Colonic mucosa (tissue), 4 donors: ENCODE measurements at regions not wholly inside any gene's neighbourhood (a gene's known extent, or its start where the extent isn't known, plus 50 kb on each side); places are given as distances from the start of the nearest gene placed in this dataset.

Experiments used
- DNase-seq: peaks from one replicate; pipeline ENCODE4 v3.0.0-alpha.2; 2020
- H3K27ac ChIP-seq: fragments of 200-600 bp; one replicate; pipeline ENCODE4 v1.8.0; 2021
- H3K27me3 ChIP-seq: fragments of 200-600 bp; one replicate; pipeline ENCODE4 v1.8.0; 2021
- H3K36me3 ChIP-seq: fragments of 200-600 bp; one replicate; pipeline ENCODE4 v1.8.0; 2021
- H3K4me1 ChIP-seq: fragments of 200-600 bp; one replicate; pipeline ENCODE4 v1.8.0; 2021; ENCODE audit warnings: mild to moderate bottlenecking
- H3K4me3 ChIP-seq: fragments of 200-600 bp; one replicate; pipeline ENCODE4 v1.8.0; 2021
- H3K9ac ChIP-seq, 2 donors: one replicate each; pipeline ENCODE4 v1.7.0; 2013; ENCODE audit warnings: control low read depth in 2 of 2, low read depth in 2 of 2, low read length in 2 of 2
- H3K9me3 ChIP-seq: fragments of 200-600 bp; one replicate; pipeline ENCODE4 v1.8.0; 2021
- CTCF ChIP-seq: fragments of 200-600 bp; IDR thresholded peaks from one replicate; pipeline ENCODE4 v1.8.0; 2022; ENCODE audit warnings: antibody characterized with exemption, mild to moderate bottlenecking
- intact Hi-C: fragments of 100-400 bp; cut with DNase I; formaldehyde crosslinking; loops from one replicate; pipeline ENCODE4 v1.14.1; 2022
- donor health status: healthy.
- donor health status: DM: no; HTN: no; CAD: no.
- donor health status: DM: no; HTN: no; CAD: no.

GRCh38 chr18:39019989-39020388, 1454.4 kb upstream of the CELF4 start:
- no peak overlapping the region for H3K27ac ChIP-seq
- no peak overlapping the region for H3K9ac ChIP-seq
- TF ChIP-seq CTCF, result no peak
- H3K27me3 ChIP-seq, result no peaks in the 10 kb centered on the region
- intact Hi-C loops, result no loop called here
- H3K4me1 ChIP-seq, result no peaks in the 10 kb centered on the region
- no peaks in the 10 kb centered on the region for H3K9me3 ChIP-seq
- no peak overlapping the region for H3K4me3 ChIP-seq
- H3K36me3 ChIP-seq, result no peaks in the 10 kb centered on the region
- DNase-seq, result no peak

- Histone ChIP-seq H3K9me3 (no peaks in the 10 kb centered on the region), H3K36me3 (no peaks in the 10 kb centered on the region), H3K4me1 (no peaks in the 10 kb centered on the region), H3K9ac (no peak overlapping the region), H3K27me3 (no peaks in the 10 kb centered on the region), H3K4me3 (no peak overlapping the region), H3K27ac (no peak overlapping the region)
- TF ChIP-seq CTCF, result no peak
- intact Hi-C loops, result no loop called here
- no peak for DNase-seq
These were observed 1441.7 kb upstream of the CELF4 start for GRCh38 chr18:39007031-39007902.

- Histone ChIP-seq H3K27me3 (no peaks in the 10 kb centered on the region), H3K9me3 (no peaks in the 10 kb centered on the region), H3K27ac (no peak overlapping the region), H3K4me1 (no peaks in the 10 kb centered on the region), H3K36me3 (no peaks in the 10 kb centered on the region), H3K4me3 (no peak overlapping the region), H3K9ac (no peak overlapping the region)
- DNase-seq, result no peak
- intact Hi-C loops, result no loop called here
- TF ChIP-seq CTCF, result no peak
These were observed 1430.5 kb upstream of the CELF4 start for GRCh38 chr18:38996056-38996455.

GRCh38 chr18:38993342-38993741, 1427.7 kb upstream of the CELF4 start:
- no peak for TF ChIP-seq CTCF
- H3K4me1 ChIP-seq, result no peaks in the 10 kb centered on the region
- no peaks in the 10 kb centered on the region for H3K9me3 ChIP-seq
- H3K9ac ChIP-seq, result no peak overlapping the region
- no peaks in the 10 kb centered on the region for H3K27me3 ChIP-seq
- intact Hi-C loops, result no loop called here
- no peak overlapping the region for H3K4me3 ChIP-seq
- no peak for DNase-seq
- H3K36me3 ChIP-seq, result no peaks in the 10 kb centered on the region
- no peak overlapping the region for H3K27ac ChIP-seq

GRCh38 chr18:38984968-38985367, 1419.4 kb upstream of the CELF4 start:
- no peaks in the 10 kb centered on the region for H3K27me3 ChIP-seq
- no peak for DNase-seq
- H3K4me3 ChIP-seq, result no peak overlapping the region
- H3K9ac ChIP-seq, result no peak overlapping the region
- intact Hi-C loops, result no loop called here
- H3K36me3 ChIP-seq, result no peaks in the 10 kb centered on the region
- H3K4me1 ChIP-seq, result no peaks in the 10 kb centered on the region
- no peak for TF ChIP-seq CTCF
- H3K9me3 ChIP-seq, result no peaks in the 10 kb centered on the region
- H3K27ac ChIP-seq, result no peak overlapping the region
